ENCODE measurements at regions not wholly inside any gene's neighbourhood (a gene's known extent, or its start where the extent isn't known, plus 50 kb on each side); places are given as distances from the start of the nearest gene placed in this dataset.

DNA sequence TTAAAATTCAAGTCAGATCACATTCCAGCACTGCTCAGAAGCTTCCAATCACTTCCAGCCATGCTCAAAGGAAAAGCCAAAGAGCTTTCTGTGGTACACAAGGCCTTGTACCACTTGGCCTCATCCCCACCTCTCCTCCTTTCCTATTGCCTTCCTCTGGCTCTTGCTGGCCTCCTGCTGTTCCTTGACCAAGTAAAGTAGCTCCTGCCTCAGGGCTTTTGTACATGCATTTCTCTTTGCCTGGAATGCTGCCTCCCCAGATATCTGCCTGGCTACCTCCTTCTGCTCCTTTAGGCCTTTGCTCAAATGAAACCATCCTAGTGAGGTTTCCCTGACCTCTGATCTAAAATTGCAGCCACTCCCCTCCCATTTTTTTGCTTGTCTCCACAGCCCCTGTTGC, 51.2 kb upstream of the TCL1B start:
- Mint-ChIP-seq H3K4me3 (ENCODE audit: low read depth, unreplicated experiment) (no peak overlapping the region), H3K27me3 (ENCODE audit: unreplicated experiment) (peaks cover 88% of the 10 kb centered on the region), H3K9me3 (ENCODE audit: low read depth, unreplicated experiment) (no peaks in the 10 kb centered on the region), H3K4me1 (ENCODE audit: low read depth, unreplicated experiment) (no peaks in the 10 kb centered on the region), H3K27ac (ENCODE audit: unreplicated experiment) (no peak overlapping the region), H3K36me3 (ENCODE audit: insufficient read depth, unreplicated experiment) (no peaks in the 10 kb centered on the region)
- CTCF ChIA-PET = no interaction called here
- intact Hi-C loops (cut with micrococcal nuclease; ENCODE audit: unreplicated experiment) = no loop called here
- DNase-seq = no peak
- no TSS peak for BruUV-seq (replicated peaks)
- TF ChIP-seq, protein P1, sequence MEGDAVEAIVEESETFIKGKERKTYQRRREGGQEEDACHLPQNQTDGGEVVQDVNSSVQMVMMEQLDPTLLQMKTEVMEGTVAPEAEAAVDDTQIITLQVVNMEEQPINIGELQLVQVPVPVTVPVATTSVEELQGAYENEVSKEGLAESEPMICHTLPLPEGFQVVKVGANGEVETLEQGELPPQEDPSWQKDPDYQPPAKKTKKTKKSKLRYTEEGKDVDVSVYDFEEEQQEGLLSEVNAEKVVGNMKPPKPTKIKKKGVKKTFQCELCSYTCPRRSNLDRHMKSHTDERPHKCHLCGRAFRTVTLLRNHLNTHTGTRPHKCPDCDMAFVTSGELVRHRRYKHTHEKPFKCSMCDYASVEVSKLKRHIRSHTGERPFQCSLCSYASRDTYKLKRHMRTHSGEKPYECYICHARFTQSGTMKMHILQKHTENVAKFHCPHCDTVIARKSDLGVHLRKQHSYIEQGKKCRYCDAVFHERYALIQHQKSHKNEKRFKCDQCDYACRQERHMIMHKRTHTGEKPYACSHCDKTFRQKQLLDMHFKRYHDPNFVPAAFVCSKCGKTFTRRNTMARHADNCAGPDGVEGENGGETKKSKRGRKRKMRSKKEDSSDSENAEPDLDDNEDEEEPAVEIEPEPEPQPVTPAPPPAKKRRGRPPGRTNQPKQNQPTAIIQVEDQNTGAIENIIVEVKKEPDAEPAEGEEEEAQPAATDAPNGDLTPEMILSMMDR (IDR thresholded peaks at IDR 0.05; ENCODE audit: unreplicated experiment) = no peak

All from Calu3 (cell line).